HepG2 (cell line): ENCODE measurements at regions not wholly inside any gene's neighbourhood (a gene's known extent, or its start where the extent isn't known, plus 50 kb on each side); places are given as distances from the start of the nearest gene placed in this dataset.

ENCODE experiments used
- ATRX ChIP-seq: sonication (generic); formaldehyde crosslinking; IDR thresholded peaks from 2 replicates; pipeline ENCODE4 v1.4.0; 2020; ENCODE audit warnings: missing genetic modification reagents, borderline replicate concordance
- FOSL2 ChIP-seq: sonication (generic); formaldehyde crosslinking; IDR thresholded peaks from 2 replicates; pipeline ENCODE4 v1.4.0; 2020; ENCODE audit warnings: missing genetic modification reagents
- KLF9 ChIP-seq: IDR thresholded peaks from 2 replicates; pipeline ENCODE4 v1.6.1; 2016; ENCODE audit warnings: low read depth
- NBN ChIP-seq: fragments of 450-650 bp; conservative IDR thresholded peaks from 2 replicates; pipeline ENCODE4 v1.6.1; 2017
- PLRG1 ChIP-seq: fragments of 450-650 bp; conservative IDR thresholded peaks from 2 replicates; pipeline ENCODE4 v1.6.1; 2016
- REST ChIP-seq, 2 experiments: IDR thresholded peaks; 2 replicates each; pipeline ENCODE4 v1.6.1; 2011 to 2012; ENCODE audit warnings: low read length in 2 of 2, borderline replicate concordance in 1 of 2, low read depth in 1 of 2, mild to moderate bottlenecking in 1 of 2, moderate library complexity in 1 of 2
- SIN3B ChIP-seq: fragments of 150-350 bp; IDR thresholded peaks from 2 replicates; pipeline ENCODE4 v1.6.1; 2014; ENCODE audit warnings: low read length
- SOX13 ChIP-seq, 3 experiments: fragments of 450-650 bp in 1 of 3; sonication (generic) in 1 of 3; formaldehyde crosslinking in 1 of 3; IDR thresholded peaks in 2 of 3; conservative IDR thresholded peaks in 1 of 3; 2 replicates each; pipeline versions ENCODE4 v1.5.0 to v1.6.1; 2016 to 2020; ENCODE audit warnings: antibody characterized with exemption in 1 of 3, mild to moderate bottlenecking in 1 of 3, missing compliant biosample characterization in 1 of 3, missing genetic modification reagents in 1 of 3, moderate library complexity in 1 of 3
- UBTF ChIP-seq: sonication (generic); formaldehyde crosslinking; IDR thresholded peaks from 2 replicates; pipeline ENCODE4 v1.4.0; 2020; ENCODE audit warnings: mild to moderate bottlenecking, missing genetic modification reagents
- ZBTB38 ChIP-seq: sonication (generic); formaldehyde crosslinking; IDR thresholded peaks from 2 replicates; pipeline ENCODE4 v1.5.1; 2020; ENCODE audit warnings: mild to moderate bottlenecking, missing genetic modification reagents
- ZFX ChIP-seq: sonication (generic); formaldehyde crosslinking; IDR thresholded peaks from 2 replicates; pipeline ENCODE4 v1.4.0; 2020; ENCODE audit warnings: mild to moderate bottlenecking, low read depth, missing genetic modification reagents, moderate library complexity
- ZNF367 ChIP-seq: sonication (generic); formaldehyde crosslinking; IDR thresholded peaks from 2 replicates; pipeline ENCODE4 v1.4.0; 2020; ENCODE audit warnings: missing genetic modification reagents, borderline replicate concordance
- ZNF446 ChIP-seq: sonication (generic); formaldehyde crosslinking; IDR thresholded peaks from 2 replicates; pipeline ENCODE4 v1.5.0; 2020; ENCODE audit warnings: mild to moderate bottlenecking, missing genetic modification reagents
- ZNF879 ChIP-seq: sonication (generic); formaldehyde crosslinking; IDR thresholded peaks from 2 replicates; pipeline ENCODE4 v1.8.1; 2023; ENCODE audit warnings: missing genetic modification reagents

GRCh38 chr15:53837263-53837662, 77.8 kb upstream of the WDR72 start (continued):
- TF ChIP-seq SOX13 (IDR thresholded peaks at IDR 0.05) (no peak), SOX13 (CRISPR knock-in tag; conservative IDR thresholded peaks at IDR 0.05 in 1 of 2, IDR thresholded peaks at IDR 0.05 in 1 of 2) (0 out of 4 replicates have a peak, but pooled peaks of 1 of the 2 experiments have one; percentile 8), ZNF879 (CRISPR knock-in tag) (no peak), PLRG1 (no peak), KLF9 (no peak), UBTF (no peak), ATRX (CRISPR knock-in tag) (no peak), ZNF446 (CRISPR knock-in tag) (no peak), REST (IDR thresholded peaks at IDR 0.05; ENCODE audit: borderline replicate concordance in 1 of 2, low read depth in 1 of 2, low read length in 2 of 2) (peak in 1 of 2 experiments; percentile 55; a peak in 1 of 4 replicates), ZBTB38 (CRISPR knock-in tag) (0 out of 2 replicates have a peak, but pooled peaks have one; percentile 56), ZNF367 (no peak), FOSL2 (CRISPR knock-in tag) (peak; percentile 8; the same call in 1 of the 2 replicates), SIN3B (no peak), NBN (no peak), ZFX (CRISPR knock-in tag) (no peak)
